ENCODE measurements at regions not wholly inside any gene's neighbourhood (a gene's known extent, or its start where the extent isn't known, plus 50 kb on each side); places are given as distances from the start of the nearest gene placed in this dataset.

DNA sequence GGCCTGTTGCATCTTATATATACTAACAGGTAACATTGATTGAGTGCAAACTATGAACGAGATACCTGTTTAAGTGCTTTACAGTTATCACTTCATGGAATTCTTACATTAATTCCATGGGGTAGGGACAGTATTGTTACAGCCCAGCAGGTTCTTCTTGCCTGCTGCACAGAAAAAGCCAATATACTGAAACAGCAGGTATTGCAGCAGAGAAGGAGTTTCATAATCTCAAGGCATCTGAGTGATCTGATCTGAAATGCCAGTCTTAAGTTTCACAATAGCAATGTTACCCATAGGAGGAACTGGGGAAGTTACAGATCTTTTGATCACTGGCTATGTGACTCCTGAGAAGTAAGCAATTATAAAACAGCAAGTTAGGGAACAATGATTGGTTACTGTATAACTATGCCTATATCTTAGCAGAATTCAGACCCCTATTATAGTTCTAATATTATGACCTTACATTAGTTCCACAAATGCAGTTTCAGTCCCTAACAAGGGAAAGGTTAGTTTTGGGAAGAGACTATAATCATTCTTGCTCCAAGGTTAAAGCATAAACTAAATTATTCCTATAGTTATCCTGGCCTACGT lies 126.5 kb upstream of the BNC2 start:
- intact Hi-C loops (cut with micrococcal nuclease; ENCODE audit: unreplicated experiment) = no loop called here
- no peak overlapping the region for H3K27ac ChIP-seq (ENCODE audit: low read depth, low read length, poor library complexity, severe bottlenecking)
- DNase-seq (ENCODE audit: low spot score) = no peak
- POLR2A ChIA-PET (ENCODE audit: low non-redundant PET) = no interaction called here
- no peak overlapping the region for H3K4me3 ChIP-seq (ENCODE audit: low read depth, low read length, poor library complexity, severe bottlenecking)
- no peaks in the 10 kb centered on the region for H3K27me3 ChIP-seq (replicated peaks; ENCODE audit: insufficient read depth, low read depth, low read length, poor library complexity)
- TF ChIP-seq, protein P1, sequence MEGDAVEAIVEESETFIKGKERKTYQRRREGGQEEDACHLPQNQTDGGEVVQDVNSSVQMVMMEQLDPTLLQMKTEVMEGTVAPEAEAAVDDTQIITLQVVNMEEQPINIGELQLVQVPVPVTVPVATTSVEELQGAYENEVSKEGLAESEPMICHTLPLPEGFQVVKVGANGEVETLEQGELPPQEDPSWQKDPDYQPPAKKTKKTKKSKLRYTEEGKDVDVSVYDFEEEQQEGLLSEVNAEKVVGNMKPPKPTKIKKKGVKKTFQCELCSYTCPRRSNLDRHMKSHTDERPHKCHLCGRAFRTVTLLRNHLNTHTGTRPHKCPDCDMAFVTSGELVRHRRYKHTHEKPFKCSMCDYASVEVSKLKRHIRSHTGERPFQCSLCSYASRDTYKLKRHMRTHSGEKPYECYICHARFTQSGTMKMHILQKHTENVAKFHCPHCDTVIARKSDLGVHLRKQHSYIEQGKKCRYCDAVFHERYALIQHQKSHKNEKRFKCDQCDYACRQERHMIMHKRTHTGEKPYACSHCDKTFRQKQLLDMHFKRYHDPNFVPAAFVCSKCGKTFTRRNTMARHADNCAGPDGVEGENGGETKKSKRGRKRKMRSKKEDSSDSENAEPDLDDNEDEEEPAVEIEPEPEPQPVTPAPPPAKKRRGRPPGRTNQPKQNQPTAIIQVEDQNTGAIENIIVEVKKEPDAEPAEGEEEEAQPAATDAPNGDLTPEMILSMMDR (conservative IDR thresholded peaks at IDR 0.05; ENCODE audit: low read depth, low read length) = no peak
- no peak for TF ChIP-seq EZH2 (IDR thresholded peaks at IDR 0.05; ENCODE audit: borderline replicate concordance, low read depth, low read length, poor library complexity, severe bottlenecking)
- H3K9me3 ChIP-seq (ENCODE audit: low read depth, low read length, poor library complexity, severe bottlenecking) = no peaks in the 10 kb centered on the region
- no peaks in the 10 kb centered on the region for H3K36me3 ChIP-seq (ENCODE audit: insufficient read depth, low read length, poor library complexity, severe bottlenecking)
- CTCF ChIA-PET = no interaction called here
- no TSS peak for BruUV-seq (replicated peaks)
- H3K4me1 ChIP-seq (ENCODE audit: insufficient read depth, low read length, poor library complexity, severe bottlenecking) = no peaks in the 10 kb centered on the region

DNA sequence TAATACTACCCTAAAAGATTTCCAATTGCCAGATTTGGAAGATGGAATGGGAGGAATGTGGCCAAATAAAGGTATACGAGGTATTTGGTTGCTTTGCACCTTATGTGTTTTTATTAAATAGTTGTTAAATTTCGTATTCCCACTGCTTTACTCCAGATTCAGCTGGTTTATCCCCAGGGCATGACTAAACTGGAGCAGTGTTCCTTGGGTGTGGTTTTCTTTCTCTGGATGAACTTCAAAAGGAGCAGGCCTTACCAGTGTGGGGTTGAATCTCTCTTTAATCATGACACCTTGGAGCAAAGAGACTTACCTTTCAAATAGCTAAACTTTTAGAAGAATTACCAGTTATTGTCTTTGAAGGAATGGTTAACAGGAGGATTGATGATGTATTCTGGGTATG lies 121.7 kb upstream of the BNC2 start:
- intact Hi-C loops (cut with micrococcal nuclease; ENCODE audit: unreplicated experiment) = no loop called here
- no peaks in the 10 kb centered on the region for H3K9me3 ChIP-seq (ENCODE audit: low read depth, low read length, poor library complexity, severe bottlenecking)
- POLR2A ChIA-PET (ENCODE audit: low non-redundant PET) = no interaction called here
- no peaks in the 10 kb centered on the region for H3K27me3 ChIP-seq (replicated peaks; ENCODE audit: insufficient read depth, low read depth, low read length, poor library complexity)
- CTCF ChIA-PET = no interaction called here
- no peak overlapping the region for H3K4me3 ChIP-seq (ENCODE audit: low read depth, low read length, poor library complexity, severe bottlenecking)
- H3K27ac ChIP-seq (ENCODE audit: low read depth, low read length, poor library complexity, severe bottlenecking) = no peak overlapping the region
- BruUV-seq (replicated peaks) = no TSS peak
- no peak for DNase-seq (ENCODE audit: low spot score)
- H3K36me3 ChIP-seq (ENCODE audit: insufficient read depth, low read length, poor library complexity, severe bottlenecking) = no peaks in the 10 kb centered on the region
- H3K4me1 ChIP-seq (ENCODE audit: insufficient read depth, low read length, poor library complexity, severe bottlenecking) = no peaks in the 10 kb centered on the region
- TF ChIP-seq, protein P1 (conservative IDR thresholded peaks at IDR 0.05; ENCODE audit: low read depth, low read length) = no peak
- no peak for TF ChIP-seq EZH2 (IDR thresholded peaks at IDR 0.05; ENCODE audit: borderline replicate concordance, low read depth, low read length, poor library complexity, severe bottlenecking)

DNA sequence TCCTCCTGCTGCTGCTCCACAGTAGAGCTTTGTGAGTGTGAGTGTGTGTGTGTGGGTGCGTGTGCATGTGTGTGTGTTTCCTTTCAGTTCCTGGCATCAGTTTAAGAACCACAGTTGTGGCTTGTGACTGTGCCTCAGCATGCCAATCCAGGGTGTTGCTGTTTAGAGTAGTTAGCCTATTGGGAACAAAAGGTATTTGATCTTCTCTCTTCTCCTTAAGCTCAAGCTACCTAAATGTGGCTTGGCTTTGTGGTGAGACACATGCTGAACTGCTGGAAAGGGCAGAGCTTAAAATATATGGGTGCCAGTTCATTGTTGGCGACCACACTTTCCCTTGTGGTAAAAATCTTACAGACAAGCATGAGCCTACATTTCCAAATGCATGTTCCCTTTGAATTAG lies 116.6 kb upstream of the BNC2 start:
- H3K36me3 ChIP-seq (ENCODE audit: insufficient read depth, low read length, poor library complexity, severe bottlenecking) = no peaks in the 10 kb centered on the region
- TF ChIP-seq, protein P1 (conservative IDR thresholded peaks at IDR 0.05; ENCODE audit: low read depth, low read length) = no peak
- no peak for TF ChIP-seq EZH2 (IDR thresholded peaks at IDR 0.05; ENCODE audit: borderline replicate concordance, low read depth, low read length, poor library complexity, severe bottlenecking)
- H3K27ac ChIP-seq (ENCODE audit: low read depth, low read length, poor library complexity, severe bottlenecking) = no peak overlapping the region
- intact Hi-C loops (cut with micrococcal nuclease; ENCODE audit: unreplicated experiment) = no loop called here
- no peaks in the 10 kb centered on the region for H3K9me3 ChIP-seq (ENCODE audit: low read depth, low read length, poor library complexity, severe bottlenecking)
- BruUV-seq (replicated peaks) = no TSS peak
- H3K4me3 ChIP-seq (ENCODE audit: low read depth, low read length, poor library complexity, severe bottlenecking) = no peak overlapping the region
- H3K27me3 ChIP-seq (replicated peaks; ENCODE audit: insufficient read depth, low read depth, low read length, poor library complexity) = no peaks in the 10 kb centered on the region
- DNase-seq (ENCODE audit: low spot score) = no peak
- POLR2A ChIA-PET (ENCODE audit: low non-redundant PET) = no interaction called here
- CTCF ChIA-PET = no interaction called here
- H3K4me1 ChIP-seq (ENCODE audit: insufficient read depth, low read length, poor library complexity, severe bottlenecking) = no peaks in the 10 kb centered on the region
